ENCODE measurements at regions not wholly inside any gene's neighbourhood (a gene's known extent, or its start where the extent isn't known, plus 50 kb on each side); places are given as distances from the start of the nearest gene placed in this dataset.

GRCh38 chr10:33676606-33677339 lies 342.3 kb upstream of the NRP1 start:
- no peak for TF ChIP-seq TAF1 (IDR thresholded peaks at IDR 0.05; ENCODE audit: low read depth)
- no peak for TF ChIP-seq YY1 (IDR thresholded peaks at IDR 0.05; ENCODE audit: low read depth)
- TF ChIP-seq MAX (IDR thresholded peaks at IDR 0.05) = no peak
- TF ChIP-seq REST (IDR thresholded peaks at IDR 0.05; ENCODE audit: low read depth) = no peak
- no peak for TF ChIP-seq EP300 (IDR thresholded peaks at IDR 0.05; ENCODE audit: borderline replicate concordance)
- TF ChIP-seq RAD21 (IDR thresholded peaks at IDR 0.05; ENCODE audit: low read depth) = no peak
- TF ChIP-seq EGR1 (IDR thresholded peaks at IDR 0.05) = no peak
- TF ChIP-seq TEAD4 (IDR thresholded peaks at IDR 0.05) = no peak
- no peak for TF ChIP-seq CREB1 (IDR thresholded peaks at IDR 0.05; ENCODE audit: low read depth)
- TF ChIP-seq USF1 (IDR thresholded peaks at IDR 0.05) = no peak
- TF ChIP-seq CEBPB (IDR thresholded peaks at IDR 0.05) = no peak
- TF ChIP-seq FOXM1 (IDR thresholded peaks at IDR 0.05; ENCODE audit: borderline replicate concordance, low read depth) = no peak
- no peak for TF ChIP-seq TCF12 (IDR thresholded peaks at IDR 0.05; ENCODE audit: low read depth)
- TF ChIP-seq ZBTB7A (IDR thresholded peaks at IDR 0.05; ENCODE audit: low read depth) = no peak
